ENCODE measurements at regions not wholly inside any gene's neighbourhood (a gene's known extent, or its start where the extent isn't known, plus 50 kb on each side); places are given as distances from the start of the nearest gene placed in this dataset.

- DNase-seq (no peak), ATAC-seq (no peak)
- Mint-ChIP-seq H3K27ac (no peak overlapping the region), H3K27me3 (peaks cover 15% of the 10 kb centered on the region), H3K4me1 (no peaks in the 10 kb centered on the region), H3K9me3 (ENCODE audit: low read depth) (no peaks in the 10 kb centered on the region), H3K4me3 (no peak overlapping the region), H3K36me3 (ENCODE audit: low read depth) (no peaks in the 10 kb centered on the region)
- intact Hi-C loops (cut with DNase I, micrococcal nuclease), result no loop called here
- ChIA-PET CTCF (no interaction called here), POLR2A (no interaction called here)
These were observed 160.1 kb upstream of the DAP start for GRCh38 chr5:10921160-10921559.

GRCh38 chr5:10920400-10920799 is 159.4 kb upstream of the DAP start:
- Mint-ChIP-seq H3K36me3 (ENCODE audit: low read depth) (no peaks in the 10 kb centered on the region), H3K4me1 (no peaks in the 10 kb centered on the region), H3K4me3 (no peak overlapping the region), H3K27me3 (peaks cover 15% of the 10 kb centered on the region), H3K9me3 (ENCODE audit: low read depth) (no peaks in the 10 kb centered on the region), H3K27ac (no peak overlapping the region)
- no peak for DNase-seq
- no peak for ATAC-seq
- POLR2A ChIA-PET, result no interaction called here
- intact Hi-C loops (cut with DNase I, micrococcal nuclease), result no loop called here
- CTCF ChIA-PET, result no interaction called here

- no peak for ATAC-seq
- POLR2A ChIA-PET, result no interaction called here
- H3K36me3 Mint-ChIP-seq (ENCODE audit: low read depth), result no peaks in the 10 kb centered on the region
- CTCF ChIA-PET, result no interaction called here
- peaks cover 2% of the 10 kb centered on the region for H3K4me1 Mint-ChIP-seq
- no peak overlapping the region for H3K4me3 Mint-ChIP-seq
- H3K27me3 Mint-ChIP-seq, result peaks cover 22% of the 10 kb centered on the region
- intact Hi-C loops (cut with DNase I, micrococcal nuclease), result no loop called here
- H3K9me3 Mint-ChIP-seq (ENCODE audit: low read depth), result no peaks in the 10 kb centered on the region
- no peak for DNase-seq
- no peak overlapping the region for H3K27ac Mint-ChIP-seq
These were observed 153.9 kb upstream of the DAP start for GRCh38 chr5:10914741-10915480.

GRCh38 chr5:10913841-10914240 is 152.8 kb upstream of the DAP start:
- peaks cover 19% of the 10 kb centered on the region for H3K27me3 Mint-ChIP-seq
- H3K9me3 Mint-ChIP-seq (ENCODE audit: low read depth), result no peaks in the 10 kb centered on the region
- H3K27ac Mint-ChIP-seq, result no peak overlapping the region
- DNase-seq, result peak; percentile 4
- intact Hi-C loops (cut with DNase I, micrococcal nuclease), result no loop called here
- ChIA-PET CTCF (no interaction called here), POLR2A (no interaction called here)
- no peak overlapping the region for H3K4me3 Mint-ChIP-seq
- peaks cover 2% of the 10 kb centered on the region for H3K4me1 Mint-ChIP-seq
- peak; percentile 42 for ATAC-seq
- no peaks in the 10 kb centered on the region for H3K36me3 Mint-ChIP-seq (ENCODE audit: low read depth)

GRCh38 chr5:10913181-10913810 is 152.3 kb upstream of the DAP start:
- DNase-seq (no peak), ATAC-seq (no peak)
- H3K36me3 Mint-ChIP-seq (ENCODE audit: low read depth), result no peaks in the 10 kb centered on the region
- POLR2A ChIA-PET, result no interaction called here
- intact Hi-C loops (cut with DNase I, micrococcal nuclease), result no loop called here
- H3K4me1 Mint-ChIP-seq, result peaks cover 2% of the 10 kb centered on the region
- peaks cover 17% of the 10 kb centered on the region for H3K27me3 Mint-ChIP-seq
- H3K9me3 Mint-ChIP-seq (ENCODE audit: low read depth), result no peaks in the 10 kb centered on the region
- CTCF ChIA-PET, result no interaction called here
- no peak overlapping the region for H3K27ac Mint-ChIP-seq
- no peak overlapping the region for H3K4me3 Mint-ChIP-seq

- no peak overlapping the region for H3K4me3 Mint-ChIP-seq
These were observed 151.4 kb upstream of the DAP start for GRCh38 chr5:10912435-10912834.

GRCh38 chr5:10910261-10910660 is 149.2 kb upstream of the DAP start:
- no peak overlapping the region for H3K4me3 Mint-ChIP-seq
- peaks cover 14% of the 10 kb centered on the region for H3K27me3 Mint-ChIP-seq
- H3K36me3 Mint-ChIP-seq (ENCODE audit: low read depth), result no peaks in the 10 kb centered on the region
- DNase-seq (no peak), ATAC-seq (no peak)
- ChIA-PET CTCF (no interaction called here), POLR2A (no interaction called here)
- intact Hi-C loops (cut with DNase I, micrococcal nuclease), result no loop called here
- H3K4me1 Mint-ChIP-seq, result peaks cover 2% of the 10 kb centered on the region
- no peaks in the 10 kb centered on the region for H3K9me3 Mint-ChIP-seq (ENCODE audit: low read depth)
- H3K27ac Mint-ChIP-seq, result no peak overlapping the region

More at GRCh38 chr5:10912435-10912834, 151.4 kb upstream of the DAP start:
- H3K9me3 Mint-ChIP-seq (ENCODE audit: low read depth), result no peaks in the 10 kb centered on the region
- intact Hi-C loops (cut with DNase I, micrococcal nuclease), result no loop called here
- H3K27ac Mint-ChIP-seq, result no peak overlapping the region
- POLR2A ChIA-PET, result no interaction called here
- H3K36me3 Mint-ChIP-seq (ENCODE audit: low read depth), result no peaks in the 10 kb centered on the region
- CTCF ChIA-PET, result no interaction called here
- peaks cover 17% of the 10 kb centered on the region for H3K27me3 Mint-ChIP-seq
- DNase-seq (no peak), ATAC-seq (no peak)
- H3K4me1 Mint-ChIP-seq, result peaks cover 2% of the 10 kb centered on the region

- DNase-seq (no peak), ATAC-seq (no peak)
- no peaks in the 10 kb centered on the region for H3K36me3 Mint-ChIP-seq (ENCODE audit: low read depth)
- CTCF ChIA-PET, result no interaction called here
- peaks cover 11% of the 10 kb centered on the region for H3K27me3 Mint-ChIP-seq
- H3K4me1 Mint-ChIP-seq, result no peaks in the 10 kb centered on the region
- no peak overlapping the region for H3K27ac Mint-ChIP-seq
- no peak overlapping the region for H3K4me3 Mint-ChIP-seq
- POLR2A ChIA-PET, result no interaction called here
- no peaks in the 10 kb centered on the region for H3K9me3 Mint-ChIP-seq (ENCODE audit: low read depth)
- intact Hi-C loops (cut with DNase I, micrococcal nuclease), result no loop called here
These were observed 143.9 kb upstream of the DAP start for GRCh38 chr5:10904862-10905432.

GRCh38 chr5:10903786-10904560 is 142.9 kb upstream of the DAP start:
- ATAC-seq, result no peak
- no peak overlapping the region for H3K4me3 Mint-ChIP-seq
- H3K9me3 Mint-ChIP-seq (ENCODE audit: low read depth), result no peaks in the 10 kb centered on the region
- H3K36me3 Mint-ChIP-seq (ENCODE audit: low read depth), result no peaks in the 10 kb centered on the region
- intact Hi-C loops (cut with DNase I, micrococcal nuclease), result no loop called here
- DNase-seq, result no peak
- H3K4me1 Mint-ChIP-seq, result no peaks in the 10 kb centered on the region
- CTCF ChIA-PET, result no interaction called here
- POLR2A ChIA-PET, result no interaction called here
- no peak overlapping the region for H3K27ac Mint-ChIP-seq
- H3K27me3 Mint-ChIP-seq, result peaks cover 11% of the 10 kb centered on the region

- ATAC-seq (no peak), DNase-seq (no peak)
- intact Hi-C loops (cut with DNase I, micrococcal nuclease), result no loop called here
- Mint-ChIP-seq H3K4me3 (no peak overlapping the region), H3K4me1 (no peaks in the 10 kb centered on the region), H3K36me3 (ENCODE audit: low read depth) (no peaks in the 10 kb centered on the region), H3K27ac (no peak overlapping the region), H3K27me3 (peaks cover 11% of the 10 kb centered on the region), H3K9me3 (ENCODE audit: low read depth) (no peaks in the 10 kb centered on the region)
- CTCF ChIA-PET, result no interaction called here
- POLR2A ChIA-PET, result no interaction called here
These were observed 141.1 kb upstream of the DAP start for GRCh38 chr5:10902145-10902544.

- DNase-seq (no peak), ATAC-seq (no peak)
- intact Hi-C loops (cut with DNase I, micrococcal nuclease), result no loop called here
- H3K9me3 Mint-ChIP-seq (ENCODE audit: low read depth), result no peaks in the 10 kb centered on the region
- ChIA-PET POLR2A (no interaction called here), CTCF (interaction anchor here (0.7 kb wide), 1 partner anchor 69 kb away, joined by 3 read pairs; no protein-coding TSS in a partner anchor)
- H3K36me3 Mint-ChIP-seq (ENCODE audit: low read depth), result no peaks in the 10 kb centered on the region
- no peak overlapping the region for H3K4me3 Mint-ChIP-seq
- H3K27ac Mint-ChIP-seq, result no peak overlapping the region
- H3K27me3 Mint-ChIP-seq, result peaks cover under 1% of the 10 kb centered on the region
- no peaks in the 10 kb centered on the region for H3K4me1 Mint-ChIP-seq
These were observed 137.5 kb upstream of the DAP start for GRCh38 chr5:10898514-10898913.

- no peaks in the 10 kb centered on the region for H3K27me3 Mint-ChIP-seq
- H3K36me3 Mint-ChIP-seq (ENCODE audit: low read depth), result no peaks in the 10 kb centered on the region
- DNase-seq (no peak), ATAC-seq (no peak)
- H3K27ac Mint-ChIP-seq, result no peak overlapping the region
- H3K4me3 Mint-ChIP-seq, result no peak overlapping the region
- no peaks in the 10 kb centered on the region for H3K4me1 Mint-ChIP-seq
- peaks cover 2% of the 10 kb centered on the region for H3K9me3 Mint-ChIP-seq (ENCODE audit: low read depth)
- ChIA-PET POLR2A (no interaction called here), CTCF (interaction anchor here (1.2 kb wide), 1 partner anchor 32 kb away, joined by 6 read pairs; no protein-coding TSS in a partner anchor)
- intact Hi-C loops (cut with DNase I, micrococcal nuclease), result no loop called here
These were observed 135.0 kb upstream of the DAP start for GRCh38 chr5:10896016-10896415.
